Ectodermal cell (in vitro differentiated cells): ENCODE measurements at regions not wholly inside any gene's neighbourhood (a gene's known extent, or its start where the extent isn't known, plus 50 kb on each side); places are given as distances from the start of the nearest gene placed in this dataset.
"Not testable (repeated sequence)": the region's sequence is repeated elsewhere in the genome, so short reads cannot be mapped to it uniquely, and the experiment has no call there.

ENCODE experiments used
- H3K27ac ChIP-seq: 2 replicates; pipeline ENCODE4 v1.7.0; 2013; ENCODE audit warnings: mild to moderate bottlenecking, low read depth, low read length; ENCODE audit not compliant: insufficient read depth, poor library complexity, severe bottlenecking
- H3K27me3 ChIP-seq: 2 replicates; pipeline ENCODE4 v1.7.0; 2013; ENCODE audit warnings: mild to moderate bottlenecking, low read length; ENCODE audit not compliant: insufficient read depth, control insufficient read depth, poor library complexity, severe bottlenecking
- H3K36me3 ChIP-seq: one replicate; pipeline ENCODE4 v1.7.0; 2013; ENCODE audit warnings: low read length; ENCODE audit not compliant: control insufficient read depth, insufficient read depth
- H3K4me1 ChIP-seq: one replicate; pipeline ENCODE4 v1.7.0; 2013; ENCODE audit warnings: low read length; ENCODE audit not compliant: control insufficient read depth, insufficient read depth
- H3K4me3 ChIP-seq: 2 replicates; pipeline ENCODE4 v1.7.0; 2013; ENCODE audit warnings: low read depth, low read length, control low read depth; ENCODE audit not compliant: insufficient read depth
- H3K9me3 ChIP-seq: 2 replicates; pipeline ENCODE4 v1.7.0; 2013; ENCODE audit warnings: mild to moderate bottlenecking, low read length, moderate library complexity; ENCODE audit not compliant: control insufficient read depth
- WGBS, 2 experiments: methylation state at CpG; one replicate each; pipeline ENCODE4 v1.1.7; 2013; ENCODE audit warnings: missing lambda C conversion rate in 2 of 2; 5-methylcytosine and 5-hydroxymethylcytosine counted together

GRCh38 chr2:2451275-2451674 is 120.2 kb upstream of the MYT1L start:
- H3K36me3 ChIP-seq, H3K4me1 ChIP-seq, H3K9me3 ChIP-seq, H3K27me3 ChIP-seq, H3K4me3 ChIP-seq, H3K27ac ChIP-seq: not testable (repeated sequence)
- WGBS, 2 experiments, result 90% methylated on average over 4 of the region's 4 CpGs

- no peaks in the 10 kb centered on the region for H3K27me3 ChIP-seq
- H3K4me1 ChIP-seq, result no peaks in the 10 kb centered on the region
- no peak overlapping the region for H3K4me3 ChIP-seq
- no peak overlapping the region for H3K27ac ChIP-seq
- no peaks in the 10 kb centered on the region for H3K36me3 ChIP-seq
- 90 to 99% methylated on average over 4 of the region's 4 CpGs for WGBS, 2 experiments
- no peaks in the 10 kb centered on the region for H3K9me3 ChIP-seq
Measured at GRCh38 chr2:2448178-2448577, 117.1 kb upstream of the MYT1L start.

GRCh38 chr2:2422621-2423020 is 91.5 kb upstream of the MYT1L start:
- Histone ChIP-seq H3K4me1 (no peaks in the 10 kb centered on the region), H3K27me3 (no peaks in the 10 kb centered on the region), H3K4me3 (no peak overlapping the region), H3K27ac (no peak overlapping the region), H3K9me3 (no peaks in the 10 kb centered on the region), H3K36me3 (no peaks in the 10 kb centered on the region)
- 78 to 85% methylated on average over 3 to 4 of the region's 5 CpGs for WGBS, 2 experiments

- H3K27ac ChIP-seq, result no peak overlapping the region
- no CpG with 5 or more reads among the region's 2 CpGs for WGBS, 2 experiments
- no peak overlapping the region for H3K4me3 ChIP-seq
- no peaks in the 10 kb centered on the region for H3K27me3 ChIP-seq
- H3K9me3 ChIP-seq, result no peaks in the 10 kb centered on the region
- no peaks in the 10 kb centered on the region for H3K4me1 ChIP-seq
- H3K36me3 ChIP-seq, result no peaks in the 10 kb centered on the region
Measured at GRCh38 chr2:2413525-2413924, 82.5 kb upstream of the MYT1L start.

GRCh38 chr2:2410987-2411386 is 79.9 kb upstream of the MYT1L start:
- Histone ChIP-seq H3K4me3 (no peak overlapping the region), H3K27ac (no peak overlapping the region), H3K36me3 (no peaks in the 10 kb centered on the region), H3K9me3 (no peaks in the 10 kb centered on the region), H3K27me3 (no peaks in the 10 kb centered on the region), H3K4me1 (no peaks in the 10 kb centered on the region)
- 94 to 95% methylated on average over 10 of the region's 10 CpGs for WGBS, 2 experiments

- 89 to 90% methylated on average over 2 of the region's 2 CpGs for WGBS, 2 experiments
- no peaks in the 10 kb centered on the region for H3K36me3 ChIP-seq
Measured at GRCh38 chr2:2409481-2409880, 78.4 kb upstream of the MYT1L start.

DNA sequence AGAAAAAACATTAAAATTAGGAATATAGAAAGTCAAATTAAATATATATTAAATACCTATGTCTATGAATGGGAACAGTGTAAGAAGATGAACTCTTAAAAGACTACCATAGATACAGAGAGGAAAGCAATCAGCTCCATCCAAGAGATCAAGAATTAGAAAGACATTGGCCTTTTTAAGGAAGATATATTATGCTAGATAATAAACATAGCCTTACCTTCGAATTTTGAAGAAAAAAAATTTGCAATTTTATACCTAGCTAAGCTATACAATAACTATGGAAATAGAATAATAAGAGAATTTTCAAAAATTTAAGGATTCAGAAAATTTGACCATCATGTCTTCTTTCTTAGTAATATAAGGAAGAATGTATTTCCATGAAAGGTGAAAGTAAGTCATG is 74.7 kb upstream of the MYT1L start:
- Histone ChIP-seq H3K9me3 (no peaks in the 10 kb centered on the region), H3K27me3 (no peaks in the 10 kb centered on the region), H3K27ac (no peak overlapping the region), H3K4me1 (no peaks in the 10 kb centered on the region), H3K4me3 (no peak overlapping the region), H3K36me3 (no peaks in the 10 kb centered on the region)
- no CpG with 5 or more reads among the region's 1 CpG for WGBS, 2 experiments

More at GRCh38 chr2:2409481-2409880, 78.4 kb upstream of the MYT1L start:
- no peaks in the 10 kb centered on the region for H3K27me3 ChIP-seq
- H3K4me1 ChIP-seq, result no peaks in the 10 kb centered on the region
- H3K9me3 ChIP-seq, result no peaks in the 10 kb centered on the region
- no peak overlapping the region for H3K27ac ChIP-seq
- H3K4me3 ChIP-seq, result no peak overlapping the region

DNA sequence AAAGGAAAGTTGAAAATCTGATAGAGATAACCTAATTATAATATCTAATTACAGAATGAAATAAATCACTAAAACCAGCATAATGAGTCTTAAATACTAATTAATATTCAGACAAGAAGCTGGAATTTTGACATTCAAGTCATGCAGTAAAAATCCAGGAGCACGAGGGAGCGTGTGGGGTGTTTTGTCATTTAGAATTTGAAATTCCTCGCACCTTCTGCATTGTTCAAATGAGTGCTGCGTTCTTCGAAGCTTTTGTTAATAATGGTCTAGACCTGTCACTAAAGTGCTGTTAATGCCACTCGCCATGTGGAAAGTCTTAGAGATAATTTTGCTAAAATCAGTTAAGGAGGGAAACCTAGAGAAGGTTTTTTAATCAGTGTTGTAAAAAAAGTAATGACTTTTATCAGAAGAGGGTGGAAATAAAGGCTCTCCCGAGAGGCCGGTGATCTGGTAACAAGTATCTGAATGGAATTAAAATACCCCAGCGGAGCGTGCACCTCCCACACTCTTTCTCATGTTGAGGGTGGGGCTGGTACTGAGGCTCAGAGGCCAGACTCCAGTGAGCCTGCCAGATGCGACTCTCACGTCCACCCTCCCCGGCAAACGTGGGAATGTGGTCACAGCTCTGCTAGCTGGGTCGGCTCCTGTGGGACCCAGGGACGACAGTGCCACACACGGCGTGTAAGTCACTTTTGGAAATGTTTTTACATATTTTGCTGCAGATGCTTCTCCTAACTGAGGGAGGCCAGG is 69.4 kb upstream of the MYT1L start:
- H3K27me3 ChIP-seq, result no peaks in the 10 kb centered on the region
- no peaks in the 10 kb centered on the region for H3K9me3 ChIP-seq
- no peaks in the 10 kb centered on the region for H3K36me3 ChIP-seq
- no peaks in the 10 kb centered on the region for H3K4me1 ChIP-seq
- H3K27ac ChIP-seq, result no peak overlapping the region
- 89 to 92% methylated on average over 18 of the region's 18 CpGs for WGBS, 2 experiments
- H3K4me3 ChIP-seq, result no peak overlapping the region

DNA sequence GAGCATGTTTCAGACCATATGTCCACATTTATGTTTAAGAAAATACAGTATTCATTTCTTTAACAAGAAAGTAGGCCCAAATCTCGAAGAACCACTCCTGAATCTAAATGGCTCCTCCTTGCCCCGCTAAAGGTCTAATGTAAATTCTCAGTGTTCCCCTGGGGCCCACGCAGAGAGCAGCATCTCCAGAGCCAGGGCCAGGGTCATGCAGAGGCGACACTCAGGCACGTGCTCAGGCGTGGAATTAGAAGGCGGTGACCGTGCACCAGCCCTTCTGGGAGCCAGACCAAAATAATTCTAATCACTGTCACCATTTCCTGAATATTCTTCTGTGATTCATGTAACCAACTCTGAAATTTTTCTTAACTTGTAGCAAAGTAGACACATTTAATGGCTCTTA is 68.3 kb upstream of the MYT1L start:
- Histone ChIP-seq H3K4me1 (no peaks in the 10 kb centered on the region), H3K27ac (no peak overlapping the region), H3K4me3 (no peak overlapping the region), H3K27me3 (no peaks in the 10 kb centered on the region), H3K9me3 (no peaks in the 10 kb centered on the region), H3K36me3 (no peaks in the 10 kb centered on the region)
- 90 to 95% methylated on average over 8 of the region's 8 CpGs for WGBS, 2 experiments

DNA sequence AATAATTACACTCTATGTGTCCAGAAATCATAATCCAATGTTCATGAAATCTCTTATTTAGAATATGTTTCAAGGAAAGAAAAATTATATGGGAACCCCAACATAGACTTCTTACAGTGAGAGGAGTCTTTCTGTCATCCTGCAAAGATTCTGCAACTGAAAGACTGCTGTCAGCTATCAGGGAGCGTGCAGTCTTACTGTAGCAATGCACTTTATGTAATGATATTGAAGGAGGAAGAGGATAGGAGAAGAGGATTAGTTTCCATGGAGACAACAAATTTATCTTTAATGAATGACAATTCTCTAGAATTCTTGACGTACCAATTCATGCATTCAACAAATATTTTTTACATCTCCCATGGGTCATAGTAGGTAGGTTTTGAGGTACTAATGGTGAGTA is 61.3 kb upstream of the MYT1L start:
- 95 to 100% methylated on average over 1 of the region's 2 CpGs for WGBS, 2 experiments

DNA sequence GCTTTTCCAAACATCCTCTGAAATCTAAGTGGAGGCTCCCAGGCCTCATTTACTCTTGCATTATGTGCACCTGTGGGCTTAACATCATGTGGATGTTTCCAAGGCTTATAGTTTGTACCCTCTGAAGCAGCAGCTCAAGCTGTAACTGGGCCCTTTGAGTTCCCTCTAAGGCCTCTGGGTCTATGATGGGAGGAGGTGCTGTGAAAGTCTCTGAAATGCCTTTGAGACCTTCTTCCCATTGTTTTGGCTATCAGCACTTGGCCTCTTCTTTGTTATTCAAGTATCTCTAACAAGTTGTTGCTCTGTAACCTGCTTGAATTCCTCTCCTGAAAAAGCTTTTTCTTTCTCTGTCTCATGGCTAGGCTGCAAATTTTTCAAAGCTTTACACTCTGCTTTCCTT is 58.1 kb upstream of the MYT1L start:
- no peaks in the 10 kb centered on the region for H3K9me3 ChIP-seq
- H3K36me3 ChIP-seq, result no peaks in the 10 kb centered on the region
- no peak overlapping the region for H3K4me3 ChIP-seq
- H3K27me3 ChIP-seq, result no peaks in the 10 kb centered on the region
- H3K4me1 ChIP-seq, result no peaks in the 10 kb centered on the region
- H3K27ac ChIP-seq, result no peak overlapping the region

More for the DNA sequence above, 61.3 kb upstream of the MYT1L start:
- H3K4me3 ChIP-seq, result no peak overlapping the region
- H3K27ac ChIP-seq, result no peak overlapping the region
- no peaks in the 10 kb centered on the region for H3K27me3 ChIP-seq
- H3K36me3 ChIP-seq, result no peaks in the 10 kb centered on the region
- no peaks in the 10 kb centered on the region for H3K9me3 ChIP-seq
- no peaks in the 10 kb centered on the region for H3K4me1 ChIP-seq
